GM23338 (cell line): ENCODE measurements at regions not wholly inside any gene's neighbourhood (a gene's known extent, or its start where the extent isn't known, plus 50 kb on each side); places are given as distances from the start of the nearest gene placed in this dataset.

Source experiments
- ATAC-seq: fragments of 200-7000 bp; cut with Tn5 transposase; 3 replicates; pipeline ENCODE4 v1.9.1; 2020
- DNase-seq: peaks from one replicate; pipeline ENCODE4 v3.0.0-alpha.2; 2015; ENCODE audit warnings: low spot score
- H2AFZ ChIP-seq: fragments of 200-600 bp; sonication (generic); 2 replicates; pipeline ENCODE4 v1.8.0; 2016; ENCODE audit warnings: antibody characterized with exemption, mild to moderate bottlenecking, moderate library complexity
- H3F3A ChIP-seq: fragments of 200-600 bp; sonication (generic); replicated peaks from 2 replicates; pipeline ENCODE4 v1.8.0; 2017; ENCODE audit warnings: antibody characterized with exemption, mixed run types, low read depth
- H3K27ac ChIP-seq: fragments of 200-600 bp; sonication (generic); 2 replicates; pipeline ENCODE4 v1.6.1; 2016; ENCODE audit warnings: low read depth
- H3K27me3 ChIP-seq: fragments of 200-600 bp; sonication (generic); 2 replicates; pipeline ENCODE4 v1.8.0; 2016; ENCODE audit warnings: mild to moderate bottlenecking, mixed run types, moderate library complexity; ENCODE audit not compliant: insufficient read depth
- H3K36me3 ChIP-seq: fragments of 200-600 bp; sonication (generic); 2 replicates; pipeline ENCODE4 v1.8.0; 2016; ENCODE audit warnings: mild to moderate bottlenecking; ENCODE audit not compliant: insufficient read depth
- H3K4me1 ChIP-seq: fragments of 200-600 bp; sonication (generic); 2 replicates; pipeline ENCODE4 v1.8.0; 2016; ENCODE audit warnings: mild to moderate bottlenecking, moderate library complexity; ENCODE audit not compliant: insufficient read depth
- H3K4me2 ChIP-seq: fragments of 200-600 bp; sonication (generic); 2 replicates; pipeline ENCODE4 v1.7.1; 2017; ENCODE audit warnings: mixed run types
- H3K4me3 ChIP-seq: fragments of 200-600 bp; sonication (generic); 2 replicates; pipeline ENCODE4 v1.6.1; 2016; ENCODE audit warnings: mixed run types
- H3K79me2 ChIP-seq: fragments of 200-600 bp; sonication (generic); replicated peaks from 2 replicates; pipeline ENCODE4 v1.8.0; 2017; ENCODE audit warnings: mild to moderate bottlenecking; ENCODE audit not compliant: insufficient read depth
- H3K9me2 ChIP-seq: fragments of 200-600 bp; sonication (generic); 2 replicates; pipeline ENCODE4 v1.8.0; 2017; ENCODE audit not compliant: insufficient read depth
- H4K20me1 ChIP-seq: fragments of 200-600 bp; sonication (generic); replicated peaks from 2 replicates; pipeline ENCODE4 v1.8.0; 2017; ENCODE audit warnings: mild to moderate bottlenecking; ENCODE audit not compliant: insufficient read depth
- H3K27ac Mint-ChIP-seq: 2 replicates; pipeline ENCODE4 v1.8.0; 2020; ENCODE audit warnings: inconsistent platforms, mild to moderate bottlenecking, moderate library complexity, mixed read lengths
- H3K27me3 Mint-ChIP-seq: 3 replicates; pipeline ENCODE4 v1.8.0; 2022; ENCODE audit warnings: low read depth, mild to moderate bottlenecking, moderate library complexity, mixed read lengths, inconsistent platforms; ENCODE audit not compliant: insufficient read depth, poor library complexity
- H3K36me3 Mint-ChIP-seq: 3 replicates; pipeline ENCODE4 v1.8.0; 2021; ENCODE audit warnings: low read depth, mild to moderate bottlenecking, inconsistent platforms, moderate library complexity, mixed read lengths
- H3K4me1 Mint-ChIP-seq: 3 replicates; pipeline ENCODE4 v1.8.0; 2020; ENCODE audit warnings: mild to moderate bottlenecking, inconsistent platforms, mixed read lengths
- H3K4me3 Mint-ChIP-seq: 3 replicates; pipeline ENCODE4 v1.8.0; 2021; ENCODE audit warnings: moderate library complexity, mild to moderate bottlenecking, inconsistent platforms, mixed read lengths
- H3K9me3 Mint-ChIP-seq: 3 replicates; pipeline ENCODE4 v1.8.0; 2020; ENCODE audit warnings: moderate library complexity, mild to moderate bottlenecking, inconsistent platforms, mixed read lengths
- CREB1 ChIP-seq: fragments of 250-450 bp; sonication (Bioruptor Pico); IDR thresholded peaks from 2 replicates; pipeline ENCODE4 v1.5.0; 2020; ENCODE audit warnings: low read depth, mild to moderate bottlenecking, moderate library complexity
- JUNB ChIP-seq: IDR thresholded peaks from one replicate; pipeline ENCODE4 v1.6.1; 2016; ENCODE audit warnings: antibody characterized with exemption; ENCODE audit not compliant: unreplicated experiment
- NANOG ChIP-seq: IDR thresholded peaks from 2 replicates; pipeline ENCODE4 v1.6.1; 2016; ENCODE audit warnings: antibody characterized with exemption, borderline replicate concordance
- POLR2AphosphoS5 ChIP-seq: IDR thresholded peaks from 2 replicates; pipeline ENCODE4 v1.6.1; 2016; ENCODE audit warnings: antibody characterized with exemption, low read depth
- ZNF114 ChIP-seq: fragments of 250-450 bp; sonication (Bioruptor Pico); IDR thresholded peaks from 2 replicates; pipeline ENCODE4 v1.5.0; 2020; ENCODE audit warnings: mild to moderate bottlenecking, moderate library complexity
- ZNF331 ChIP-seq: fragments of 250-450 bp; sonication (Bioruptor Pico); IDR thresholded peaks from 2 replicates; pipeline ENCODE4 v1.5.0; 2020; ENCODE audit warnings: low read depth, mild to moderate bottlenecking, moderate library complexity
- TF ChIP-seq, protein P1 (sequence below): IDR thresholded peaks from 2 replicates; pipeline ENCODE4 v1.6.1; 2016; ENCODE audit warnings: antibody characterized with exemption
- TF ChIP-seq, protein P2 (sequence below): IDR thresholded peaks from one replicate; pipeline ENCODE4 v1.6.1; 2018; ENCODE audit warnings: antibody characterized with exemption; ENCODE audit not compliant: unreplicated experiment

DNA sequence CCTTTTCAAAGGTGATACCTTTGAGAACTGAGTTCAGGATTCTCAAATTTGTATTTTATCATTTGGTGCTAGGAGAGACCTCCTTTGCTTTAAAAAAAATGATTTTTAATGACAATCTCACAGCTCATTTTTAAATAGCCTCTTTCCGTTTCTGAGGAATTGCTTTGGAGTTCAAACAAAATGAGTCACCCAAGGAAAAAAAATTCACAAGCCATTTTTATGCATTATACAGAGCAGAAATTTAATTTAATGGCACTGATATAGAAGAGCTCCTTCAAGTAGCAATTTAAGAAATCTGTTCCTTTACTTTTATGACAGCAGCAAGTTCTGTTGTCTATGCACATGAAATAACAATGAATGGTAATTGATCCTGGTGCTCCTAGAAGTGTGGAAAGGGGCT lies 337.9 kb upstream of the KCNMB2 start:
- ATAC-seq (no peak), DNase-seq (no peak)
- Mint-ChIP-seq H3K9me3 (no peaks in the 10 kb centered on the region), H3K27ac (no peak overlapping the region), H3K4me1 (peaks cover 4% of the 10 kb centered on the region; the same call in 2 of the 3 replicates), H3K27me3 (no peaks in the 10 kb centered on the region), H3K4me3 (no peak overlapping the region), H3K36me3 (no peaks in the 10 kb centered on the region)
- TF ChIP-seq, protein P1, sequence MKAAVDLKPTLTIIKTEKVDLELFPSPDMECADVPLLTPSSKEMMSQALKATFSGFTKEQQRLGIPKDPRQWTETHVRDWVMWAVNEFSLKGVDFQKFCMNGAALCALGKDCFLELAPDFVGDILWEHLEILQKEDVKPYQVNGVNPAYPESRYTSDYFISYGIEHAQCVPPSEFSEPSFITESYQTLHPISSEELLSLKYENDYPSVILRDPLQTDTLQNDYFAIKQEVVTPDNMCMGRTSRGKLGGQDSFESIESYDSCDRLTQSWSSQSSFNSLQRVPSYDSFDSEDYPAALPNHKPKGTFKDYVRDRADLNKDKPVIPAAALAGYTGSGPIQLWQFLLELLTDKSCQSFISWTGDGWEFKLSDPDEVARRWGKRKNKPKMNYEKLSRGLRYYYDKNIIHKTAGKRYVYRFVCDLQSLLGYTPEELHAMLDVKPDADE = no peak
- TF ChIP-seq NANOG = no peak
- TF ChIP-seq, protein P2, sequence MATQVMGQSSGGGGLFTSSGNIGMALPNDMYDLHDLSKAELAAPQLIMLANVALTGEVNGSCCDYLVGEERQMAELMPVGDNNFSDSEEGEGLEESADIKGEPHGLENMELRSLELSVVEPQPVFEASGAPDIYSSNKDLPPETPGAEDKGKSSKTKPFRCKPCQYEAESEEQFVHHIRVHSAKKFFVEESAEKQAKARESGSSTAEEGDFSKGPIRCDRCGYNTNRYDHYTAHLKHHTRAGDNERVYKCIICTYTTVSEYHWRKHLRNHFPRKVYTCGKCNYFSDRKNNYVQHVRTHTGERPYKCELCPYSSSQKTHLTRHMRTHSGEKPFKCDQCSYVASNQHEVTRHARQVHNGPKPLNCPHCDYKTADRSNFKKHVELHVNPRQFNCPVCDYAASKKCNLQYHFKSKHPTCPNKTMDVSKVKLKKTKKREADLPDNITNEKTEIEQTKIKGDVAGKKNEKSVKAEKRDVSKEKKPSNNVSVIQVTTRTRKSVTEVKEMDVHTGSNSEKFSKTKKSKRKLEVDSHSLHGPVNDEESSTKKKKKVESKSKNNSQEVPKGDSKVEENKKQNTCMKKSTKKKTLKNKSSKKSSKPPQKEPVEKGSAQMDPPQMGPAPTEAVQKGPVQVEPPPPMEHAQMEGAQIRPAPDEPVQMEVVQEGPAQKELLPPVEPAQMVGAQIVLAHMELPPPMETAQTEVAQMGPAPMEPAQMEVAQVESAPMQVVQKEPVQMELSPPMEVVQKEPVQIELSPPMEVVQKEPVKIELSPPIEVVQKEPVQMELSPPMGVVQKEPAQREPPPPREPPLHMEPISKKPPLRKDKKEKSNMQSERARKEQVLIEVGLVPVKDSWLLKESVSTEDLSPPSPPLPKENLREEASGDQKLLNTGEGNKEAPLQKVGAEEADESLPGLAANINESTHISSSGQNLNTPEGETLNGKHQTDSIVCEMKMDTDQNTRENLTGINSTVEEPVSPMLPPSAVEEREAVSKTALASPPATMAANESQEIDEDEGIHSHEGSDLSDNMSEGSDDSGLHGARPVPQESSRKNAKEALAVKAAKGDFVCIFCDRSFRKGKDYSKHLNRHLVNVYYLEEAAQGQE = no peak
- Histone ChIP-seq H3K27ac (no peak overlapping the region), H4K20me1 (no peaks in the 10 kb centered on the region), H3K4me2 (no peak overlapping the region), H3K79me2 (no peaks in the 10 kb centered on the region), H3F3A (no peaks in the 10 kb centered on the region), H3K4me3 (no peak overlapping the region), H2AFZ (no peak overlapping the region), H3K4me1 (no peaks in the 10 kb centered on the region; the same call in 1 of the 2 replicates), H3K27me3 (no peaks in the 10 kb centered on the region), H3K36me3 (no peaks in the 10 kb centered on the region), H3K9me2 (0 out of 2 replicates have a peak, but pooled peaks cover 4% of the 10 kb centered on the region)

DNA sequence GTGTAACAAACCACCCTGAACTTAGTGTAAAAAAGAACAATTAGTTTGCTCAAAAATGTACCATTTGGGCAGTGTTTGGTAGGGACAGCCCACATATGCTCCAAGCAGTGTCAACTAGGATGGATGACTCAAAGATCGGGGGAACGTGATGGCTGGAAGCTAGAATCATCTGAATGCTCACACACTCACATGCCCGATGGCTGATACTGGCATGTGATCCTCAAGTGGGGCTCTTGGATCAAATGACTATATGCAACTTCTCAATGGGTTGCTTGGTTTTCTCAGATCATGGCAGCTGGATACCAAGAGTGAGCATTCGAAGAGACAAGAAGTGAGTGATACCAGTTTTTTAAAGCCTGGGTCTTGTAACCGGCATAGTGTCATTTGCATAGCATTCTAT lies 335.9 kb upstream of the KCNMB2 start:
- peaks cover 2% of the 10 kb centered on the region; the same call in 1 of the 3 replicates for H3K4me1 Mint-ChIP-seq
- H3K27ac Mint-ChIP-seq = no peak overlapping the region
- no peaks in the 10 kb centered on the region for H3K36me3 Mint-ChIP-seq
- H3K4me2 ChIP-seq = no peak overlapping the region
- no peaks in the 10 kb centered on the region for H3F3A ChIP-seq
- H3K4me3 Mint-ChIP-seq = no peak overlapping the region
- no peaks in the 10 kb centered on the region for H3K27me3 Mint-ChIP-seq
- H3K27ac ChIP-seq = no peak overlapping the region
- no peak overlapping the region for H3K4me3 ChIP-seq
- DNase-seq = no peak
- H2AFZ ChIP-seq = no peak overlapping the region
- H4K20me1 ChIP-seq = no peaks in the 10 kb centered on the region
- ATAC-seq = no peak
- no peaks in the 10 kb centered on the region; the same call in 1 of the 2 replicates for H3K4me1 ChIP-seq
- H3K9me3 Mint-ChIP-seq = no peaks in the 10 kb centered on the region
- no peak for TF ChIP-seq ZNF114 (CRISPR knock-in tag)
- no peak for TF ChIP-seq JUNB
- TF ChIP-seq POLR2AphosphoS5 = no peak
- no peak for TF ChIP-seq CREB1 (CRISPR knock-in tag)
- TF ChIP-seq, protein P1 = no peak
- no peak for TF ChIP-seq ZNF331 (CRISPR knock-in tag)
- no peaks in the 10 kb centered on the region for H3K79me2 ChIP-seq
- no peaks in the 10 kb centered on the region for H3K27me3 ChIP-seq
- peaks cover 7% of the 10 kb centered on the region; the same call in 1 of the 2 replicates for H3K9me2 ChIP-seq
- H3K36me3 ChIP-seq = no peaks in the 10 kb centered on the region
